Gastroesophageal sphincter (tissue), 4 donors: ENCODE measurements at regions not wholly inside any gene's neighbourhood (a gene's known extent, or its start where the extent isn't known, plus 50 kb on each side); places are given as distances from the start of the nearest gene placed in this dataset.

Experiments
- ATAC-seq: fragments of 150-250 bp; one replicate; pipeline ENCODE4 v1.9.1; 2016; ENCODE audit warnings: mild to moderate bottlenecking, moderate library complexity
- H3K27ac ChIP-seq, 4 donors: fragments of 200-600 bp; sonication (generic) in 3 of 4; 1 replicate in 3 of 4; 2 replicates in 1 of 4; pipeline ENCODE4 v1.5.1; 2016 to 2019
- H3K27me3 ChIP-seq: fragments of 200-600 bp; sonication (generic); one replicate; pipeline ENCODE4 v1.5.1; 2019
- H3K36me3 ChIP-seq, 2 donors: fragments of 200-600 bp; sonication (generic); one replicate each; pipeline ENCODE4 v1.5.1; 2019; ENCODE audit warnings: control low read depth in 1 of 2
- H3K4me1 ChIP-seq, 3 donors: fragments of 200-600 bp; sonication (generic); 1 replicate in 2 of 3; 2 replicates in 1 of 3; pipeline ENCODE4 v1.5.1; 2016 to 2019; ENCODE audit warnings: control low read depth in 2 of 3
- H3K4me3 ChIP-seq, 2 donors: fragments of 200-600 bp; sonication (generic); one replicate each; pipeline ENCODE4 v1.5.1; 2019; ENCODE audit warnings: mild to moderate bottlenecking in 1 of 2, moderate library complexity in 1 of 2
- H3K9me3 ChIP-seq, 3 donors: fragments of 200-600 bp; sonication (generic); one replicate each; pipeline ENCODE4 v1.5.1; 2017 to 2019; ENCODE audit warnings: control low read depth in 2 of 3
- EP300 ChIP-seq: sonication (generic); formaldehyde crosslinking; IDR thresholded peaks from one replicate; pipeline ENCODE4 v1.6.1; 2017; ENCODE audit warnings: antibody characterized with exemption, mild to moderate bottlenecking
- POLR2A ChIP-seq, 2 donors: fragments of 450-650 bp; IDR thresholded peaks; one replicate each; pipeline ENCODE4 v1.6.1; 2017; ENCODE audit warnings: antibody characterized with exemption in 2 of 2, mild to moderate bottlenecking in 2 of 2, moderate library complexity in 1 of 2
- POLR2AphosphoS5 ChIP-seq: sonication (generic); formaldehyde crosslinking; IDR thresholded peaks from one replicate; pipeline ENCODE4 v1.6.1; 2017; ENCODE audit warnings: antibody characterized with exemption
- WGBS, 2 donors: methylation state at CpG; one replicate each; pipeline ENCODE4 v1.1.5; 2018; ENCODE audit warnings: low coverage in 1 of 2; 5-methylcytosine and 5-hydroxymethylcytosine counted together
- TF ChIP-seq, protein P1 (sequence below), 4 experiments: fragments of 200-600 bp in 2 of 4; fragments of 450-650 bp in 2 of 4; sonication (generic) in 1 of 4; IDR thresholded peaks; one replicate each; pipeline ENCODE4 v1.5.1; 2017 to 2019; ENCODE audit warnings: antibody characterized with exemption in 4 of 4, mild to moderate bottlenecking in 2 of 4, moderate library complexity in 2 of 4

DNA sequence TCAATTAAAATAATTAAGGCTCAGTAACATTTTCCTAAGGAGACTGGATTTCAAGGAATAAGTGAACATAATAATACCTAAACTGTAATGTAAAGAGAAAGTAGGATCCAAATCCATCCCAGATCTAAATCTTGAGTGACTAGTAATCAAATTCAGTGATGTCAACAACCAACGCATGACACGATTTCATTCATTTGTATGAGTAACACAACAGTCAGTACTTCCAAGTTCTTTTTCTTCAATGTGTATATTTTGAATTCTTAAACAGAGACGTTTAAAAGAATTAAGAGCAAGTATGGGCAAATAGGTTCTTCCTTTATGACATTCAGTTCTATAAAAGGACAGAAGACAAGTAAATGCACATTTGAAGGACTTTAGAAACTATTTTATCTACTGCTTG, 104.3 kb upstream of the CNTN1 start:
- Histone ChIP-seq H3K4me3 (no peak overlapping the region), H3K27me3 (no peaks in the 10 kb centered on the region), H3K9me3 (no peaks in the 10 kb centered on the region), H3K27ac (no peak overlapping the region), H3K4me1 (no peaks in the 10 kb centered on the region), H3K36me3 (no peaks in the 10 kb centered on the region)
- no peak for ATAC-seq
- TF ChIP-seq POLR2A (IDR thresholded peaks at IDR 0.05) (no peak), EP300 (no peak), POLR2AphosphoS5 (no peak)
- TF ChIP-seq, protein P1, sequence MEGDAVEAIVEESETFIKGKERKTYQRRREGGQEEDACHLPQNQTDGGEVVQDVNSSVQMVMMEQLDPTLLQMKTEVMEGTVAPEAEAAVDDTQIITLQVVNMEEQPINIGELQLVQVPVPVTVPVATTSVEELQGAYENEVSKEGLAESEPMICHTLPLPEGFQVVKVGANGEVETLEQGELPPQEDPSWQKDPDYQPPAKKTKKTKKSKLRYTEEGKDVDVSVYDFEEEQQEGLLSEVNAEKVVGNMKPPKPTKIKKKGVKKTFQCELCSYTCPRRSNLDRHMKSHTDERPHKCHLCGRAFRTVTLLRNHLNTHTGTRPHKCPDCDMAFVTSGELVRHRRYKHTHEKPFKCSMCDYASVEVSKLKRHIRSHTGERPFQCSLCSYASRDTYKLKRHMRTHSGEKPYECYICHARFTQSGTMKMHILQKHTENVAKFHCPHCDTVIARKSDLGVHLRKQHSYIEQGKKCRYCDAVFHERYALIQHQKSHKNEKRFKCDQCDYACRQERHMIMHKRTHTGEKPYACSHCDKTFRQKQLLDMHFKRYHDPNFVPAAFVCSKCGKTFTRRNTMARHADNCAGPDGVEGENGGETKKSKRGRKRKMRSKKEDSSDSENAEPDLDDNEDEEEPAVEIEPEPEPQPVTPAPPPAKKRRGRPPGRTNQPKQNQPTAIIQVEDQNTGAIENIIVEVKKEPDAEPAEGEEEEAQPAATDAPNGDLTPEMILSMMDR (IDR thresholded peaks at IDR 0.05), result no peak
- 43 to 60% methylated on average over 3 of the region's 3 CpGs for WGBS, 2 donors

DNA sequence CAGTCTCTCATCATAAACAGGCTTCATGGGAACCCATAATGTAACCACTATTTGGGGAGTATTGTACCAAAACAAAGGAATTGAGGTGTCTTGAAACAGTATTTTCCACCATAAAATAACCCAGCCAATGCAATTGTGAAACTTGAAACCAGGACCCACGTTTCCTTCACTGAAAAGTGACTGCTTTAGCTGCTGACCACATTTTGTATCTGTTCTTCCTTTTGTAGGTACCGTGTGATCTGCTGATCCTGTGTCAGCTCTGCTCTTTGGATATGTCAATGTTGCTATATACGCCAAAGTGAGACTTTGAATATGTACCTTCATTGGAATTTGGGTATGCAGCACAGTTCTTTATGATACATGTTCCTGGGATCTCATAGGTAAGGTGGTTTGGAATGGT, 95.1 kb upstream of the CNTN1 start:
- no peak overlapping the region for H3K4me3 ChIP-seq
- H3K36me3 ChIP-seq, result no peaks in the 10 kb centered on the region
- H3K9me3 ChIP-seq, result no peaks in the 10 kb centered on the region
- 73 to 74% methylated on average over 3 of the region's 3 CpGs for WGBS, 2 donors
- TF ChIP-seq EP300 (no peak), POLR2A (IDR thresholded peaks at IDR 0.05) (no peak), POLR2AphosphoS5 (no peak)
- TF ChIP-seq, protein P1 (IDR thresholded peaks at IDR 0.05), result no peak
- H3K4me1 ChIP-seq, result no peaks in the 10 kb centered on the region
- no peak for ATAC-seq
- no peaks in the 10 kb centered on the region for H3K27me3 ChIP-seq
- H3K27ac ChIP-seq, result no peak overlapping the region

DNA sequence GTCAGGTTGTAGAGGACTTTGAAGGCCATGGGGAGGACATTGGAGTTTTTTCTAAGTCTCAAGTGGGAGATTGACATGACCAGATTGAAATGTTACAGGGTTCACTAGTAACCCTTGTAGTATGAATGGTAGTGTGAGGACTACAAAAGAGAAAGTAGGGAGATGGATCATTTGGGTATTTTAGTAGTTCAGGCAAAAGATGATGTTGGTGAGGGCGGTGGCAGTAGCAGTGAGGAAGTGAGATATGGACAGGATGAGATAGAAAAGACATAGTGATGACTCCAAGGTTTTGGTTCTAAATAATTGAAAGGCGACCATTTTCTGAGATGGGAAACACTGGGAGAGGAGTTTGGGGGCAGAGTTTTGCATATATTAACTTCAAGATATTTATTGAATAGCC, 94.2 kb upstream of the CNTN1 start:
- Histone ChIP-seq H3K27ac (no peak overlapping the region), H3K4me1 (no peaks in the 10 kb centered on the region), H3K36me3 (no peaks in the 10 kb centered on the region), H3K27me3 (no peaks in the 10 kb centered on the region), H3K4me3 (no peak overlapping the region), H3K9me3 (no peaks in the 10 kb centered on the region)
- WGBS, 2 donors, result 70 to 89% methylated on average over 2 of the region's 2 CpGs
- TF ChIP-seq POLR2AphosphoS5 (no peak), POLR2A (IDR thresholded peaks at IDR 0.05) (no peak), EP300 (no peak)
- TF ChIP-seq, protein P1 (IDR thresholded peaks at IDR 0.05), result no peak
- no peak for ATAC-seq

DNA sequence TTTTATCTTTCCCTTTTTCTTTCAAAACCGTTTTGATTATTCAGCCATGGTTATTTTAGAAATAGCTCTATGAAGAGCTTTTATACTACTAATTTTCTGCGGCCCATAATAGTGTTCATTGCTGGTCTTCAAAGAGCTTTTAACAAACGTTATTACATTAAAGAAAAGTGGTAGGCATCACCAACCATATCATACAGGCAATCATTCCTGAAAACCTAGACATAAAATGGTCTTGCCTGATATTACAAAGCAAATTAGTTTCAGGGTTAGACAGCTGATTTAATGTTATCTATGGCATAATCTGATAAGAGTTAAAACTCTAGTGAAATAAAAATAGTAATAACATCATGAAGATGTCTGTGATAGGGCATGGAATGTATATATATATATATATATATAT, 89.7 kb upstream of the CNTN1 start:
- no peaks in the 10 kb centered on the region for H3K4me1 ChIP-seq
- no peaks in the 10 kb centered on the region for H3K27me3 ChIP-seq
- H3K9me3 ChIP-seq, result peaks cover 0 to 10% (median 0%) of the 10 kb centered on the region in 3 donors
- no peak for ATAC-seq
- no peak overlapping the region for H3K4me3 ChIP-seq
- TF ChIP-seq POLR2AphosphoS5 (no peak), EP300 (no peak)
- TF ChIP-seq, protein P1 (IDR thresholded peaks at IDR 0.05), result no peak
- no peaks in the 10 kb centered on the region for H3K36me3 ChIP-seq
- WGBS, 2 donors, result 60 to 75% methylated on average over 3 of the region's 3 CpGs
- H3K27ac ChIP-seq, result no peak overlapping the region

DNA sequence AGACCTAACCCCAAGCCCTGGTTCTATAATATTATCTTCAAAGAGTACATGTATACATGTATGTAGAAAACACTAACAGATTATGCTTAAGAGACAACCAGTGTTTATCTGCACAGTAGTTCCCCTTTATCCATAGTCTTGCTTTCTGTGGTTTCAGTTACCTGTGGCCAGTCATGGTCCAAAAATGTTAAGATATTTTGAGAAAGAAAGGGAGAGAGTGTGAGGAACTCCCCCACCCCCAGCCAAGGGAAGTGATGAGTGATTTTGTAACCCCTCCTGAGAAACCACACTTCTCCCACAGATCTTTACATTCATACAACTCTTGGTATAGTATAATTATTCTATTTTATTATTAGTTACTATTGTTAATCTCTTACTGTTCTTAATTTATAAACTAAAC, 77.3 kb upstream of the CNTN1 start:
- H3K4me1 ChIP-seq, result peaks cover 0 to 5% (median 0%) of the 10 kb centered on the region in 3 donors

More for the DNA sequence above, 77.3 kb upstream of the CNTN1 start:
- ATAC-seq, result no peak
- H3K27ac ChIP-seq, result no peak overlapping the region
- no peaks in the 10 kb centered on the region for H3K36me3 ChIP-seq
- H3K4me3 ChIP-seq, result no peak overlapping the region
- no peaks in the 10 kb centered on the region for H3K27me3 ChIP-seq
- TF ChIP-seq POLR2A (IDR thresholded peaks at IDR 0.05), result no peak
- TF ChIP-seq, protein P1 (IDR thresholded peaks at IDR 0.05), result no peak
- H3K9me3 ChIP-seq, result peaks cover 0 to under 1% (median 0%) of the 10 kb centered on the region in 3 donors
